BJ (cell line): ENCODE measurements at regions not wholly inside any gene's neighbourhood (a gene's known extent, or its start where the extent isn't known, plus 50 kb on each side); places are given as distances from the start of the nearest gene placed in this dataset.
"Not testable (repeated sequence)": the region's sequence is repeated elsewhere in the genome, so short reads cannot be mapped to it uniquely, and the experiment has no call there.

ENCODE experiments used
- CTCF ChIA-PET: fragments of 350-600 bp; formaldehyde crosslinking; extraction: SDS; loops from one replicate; lab custom pipeline; 2021; ENCODE audit warnings: antibody characterized with exemption, inconsistent platforms; lab: Yijun Ruan, JAX
- POLR2A ChIA-PET: fragments of 300-600 bp; sonication (Branson Sonifier 250); formaldehyde crosslinking; extraction: SDS; loops from one replicate; lab custom pipeline; 2021; ENCODE audit warnings: antibody characterized with exemption; lab: Charles Lee
- DNase-seq: peaks from one replicate; pipeline ENCODE4 v3.0.0-alpha.2; 2011; ENCODE audit warnings: low read depth
- H3K27me3 ChIP-seq: 2 replicates; pipeline ENCODE4 v1.6.0; 2011; ENCODE audit warnings: low read length; ENCODE audit not compliant: control insufficient read depth, insufficient read depth
- H3K36me3 ChIP-seq: 2 replicates; pipeline ENCODE4 v1.5.1; 2011; ENCODE audit warnings: low read length; ENCODE audit not compliant: control insufficient read depth, insufficient read depth
- H3K4me3 ChIP-seq: 2 replicates; pipeline ENCODE4 v1.5.1; 2011; ENCODE audit warnings: low read depth, mild to moderate bottlenecking, control low read depth, low read length
- CTCF ChIP-seq: IDR thresholded peaks from 2 replicates; pipeline ENCODE4 v1.5.1; 2011; ENCODE audit warnings: low read depth, mild to moderate bottlenecking, control low read depth, inconsistent platforms, low read length, moderate library complexity; ENCODE audit not compliant: insufficient read depth

- no peaks in the 10 kb centered on the region for H3K36me3 ChIP-seq
- H3K4me3 ChIP-seq: no peak overlapping the region
- no peak for DNase-seq
- no peak for TF ChIP-seq CTCF
- POLR2A ChIA-PET: no interaction called here
- H3K27me3 ChIP-seq: no peaks in the 10 kb centered on the region
- CTCF ChIA-PET: interaction anchor here (1.5 kb wide), 1 partner anchor 10 kb away, joined by 5 read pairs; no protein-coding TSS in a partner anchor
Measured at GRCh38 chr18:44343570-44343969, 337.1 kb upstream of the SETBP1 start.

- CTCF ChIA-PET: interaction anchor here (0.6 to 1.1 kb wide), 3 partner anchors 28 to 245 kb away, joined by 3 read pairs; no protein-coding TSS in a partner anchor
- Histone ChIP-seq H3K27me3 (no peaks in the 10 kb centered on the region), H3K36me3 (no peaks in the 10 kb centered on the region), H3K4me3 (no peak overlapping the region)
- POLR2A ChIA-PET: no interaction called here
- no peak for TF ChIP-seq CTCF
- no peak for DNase-seq
Measured at GRCh38 chr18:44356566-44357157, 324.0 kb upstream of the SETBP1 start.

GRCh38 chr18:44358402-44358801 is 322.3 kb upstream of the SETBP1 start:
- ChIA-PET CTCF (interaction anchor here (0.8 kb wide), 1 partner anchor 894 kb away, joined by 3 read pairs; no protein-coding TSS in a partner anchor), POLR2A (no interaction called here)
- TF ChIP-seq CTCF: no peak

GRCh38 chr18:44359741-44360140 is 320.9 kb upstream of the SETBP1 start:
- H3K4me3 ChIP-seq, DNase-seq, POLR2A ChIA-PET, H3K36me3 ChIP-seq, H3K27me3 ChIP-seq, CTCF ChIA-PET: not testable (repeated sequence)

More at GRCh38 chr18:44358402-44358801, 322.3 kb upstream of the SETBP1 start:
- no peak overlapping the region for H3K4me3 ChIP-seq
- no peak for DNase-seq
- no peaks in the 10 kb centered on the region for H3K36me3 ChIP-seq
- H3K27me3 ChIP-seq: no peaks in the 10 kb centered on the region

GRCh38 chr18:44362213-44362612 is 318.5 kb upstream of the SETBP1 start:
- CTCF ChIA-PET, POLR2A ChIA-PET, H3K4me3 ChIP-seq, DNase-seq, H3K36me3 ChIP-seq, H3K27me3 ChIP-seq: not testable (repeated sequence)

- TF ChIP-seq CTCF: no peak
- CTCF ChIA-PET: no interaction called here
- POLR2A ChIA-PET: no interaction called here
- Histone ChIP-seq H3K36me3 (no peaks in the 10 kb centered on the region), H3K27me3 (no peaks in the 10 kb centered on the region; the same call in 1 of the 2 replicates), H3K4me3 (no peak overlapping the region)
- no peak for DNase-seq
Measured at GRCh38 chr18:44370861-44371260, 309.8 kb upstream of the SETBP1 start.
